CD14-positive monocyte (primary cell): ENCODE measurements at regions not wholly inside any gene's neighbourhood (a gene's known extent, or its start where the extent isn't known, plus 50 kb on each side); places are given as distances from the start of the nearest gene placed in this dataset.

Source experiments
- DNase-seq, 3 donors: peaks; one replicate each; pipeline ENCODE4 v3.0.0-alpha.2; 2011 to 2022
- H2AFZ ChIP-seq: 2 replicates; pipeline ENCODE4 v1.6.0; 2012; ENCODE audit warnings: mild to moderate bottlenecking, low read depth, low read length, inconsistent platforms; ENCODE audit not compliant: insufficient read depth, poor library complexity, severe bottlenecking
- H3K27ac ChIP-seq, 2 donors: 1 replicate in 1 of 2; 2 replicates in 1 of 2; pipeline ENCODE4 v1.5.1; 2012 to 2013; ENCODE audit warnings: low read length in 2 of 2, control low read depth in 1 of 2, inconsistent platforms in 1 of 2, low read depth in 1 of 2, mild to moderate bottlenecking in 1 of 2
- H3K27me3 ChIP-seq, 2 donors: one replicate each; pipeline versions ENCODE4 v1.6.0 to v1.6.1; 2011 to 2013; ENCODE audit warnings: low read length in 2 of 2; ENCODE audit not compliant: control insufficient read depth in 2 of 2, insufficient read depth in 2 of 2
- H3K36me3 ChIP-seq, 2 donors: replicated peaks in 1 of 2; 1 replicate in 1 of 2; 2 replicates in 1 of 2; pipeline versions ENCODE4 v1.5.1 to v1.6.1; 2012 to 2013; ENCODE audit warnings: low read length in 2 of 2, control low read depth in 1 of 2, inconsistent platforms in 1 of 2, mild to moderate bottlenecking in 1 of 2; ENCODE audit not compliant: insufficient read depth in 2 of 2, control insufficient read depth in 1 of 2
- H3K4me1 ChIP-seq, 2 donors: 1 replicate in 1 of 2; 2 replicates in 1 of 2; pipeline versions ENCODE4 v1.5.1 to v1.6.1; 2012 to 2013; ENCODE audit warnings: low read length in 2 of 2, control low read depth in 1 of 2, inconsistent platforms in 1 of 2, mild to moderate bottlenecking in 1 of 2, moderate library complexity in 1 of 2; ENCODE audit not compliant: insufficient read depth in 2 of 2, control insufficient read depth in 1 of 2
- H3K4me2 ChIP-seq: replicated peaks from 2 replicates; pipeline ENCODE3; 2012; ENCODE audit warnings: low read length, moderate library complexity, mild to moderate bottlenecking; ENCODE audit not compliant: poor library complexity, severe bottlenecking; ENCODE audit errors: extremely low read depth
- H3K4me3 ChIP-seq, 3 experiments: fragments of 200-600 bp in 1 of 3; sonication (generic) in 1 of 3; replicated peaks in 1 of 3; 1 replicate in 2 of 3; 2 replicates in 1 of 3; pipeline ENCODE4 v1.5.1; 2011 to 2013; ENCODE audit warnings: low read length in 3 of 3, mild to moderate bottlenecking in 3 of 3, control low read depth in 2 of 3, low read depth in 2 of 3, inconsistent platforms in 1 of 3, moderate library complexity in 1 of 3
- H3K79me2 ChIP-seq: 2 replicates; pipeline ENCODE4 v1.6.0; 2012; ENCODE audit warnings: mild to moderate bottlenecking, control low read depth, inconsistent platforms, low read length, moderate library complexity; ENCODE audit not compliant: insufficient read depth
- H3K9ac ChIP-seq: 2 replicates; pipeline ENCODE4 v1.6.0; 2017; ENCODE audit warnings: low read length, mild to moderate bottlenecking; ENCODE audit not compliant: insufficient read depth, poor library complexity, severe bottlenecking
- H3K9me3 ChIP-seq, 2 donors: replicated peaks in 1 of 2; 1 replicate in 1 of 2; 2 replicates in 1 of 2; pipeline versions ENCODE4 v1.5.1 to v1.6.1; 2012 to 2013; ENCODE audit warnings: low read length in 2 of 2, control low read depth in 1 of 2; ENCODE audit not compliant: control insufficient read depth in 1 of 2, insufficient read depth in 1 of 2
- H4K20me1 ChIP-seq: 2 replicates; pipeline ENCODE4 v1.6.0; 2012; ENCODE audit warnings: mild to moderate bottlenecking, low read length, control low read depth, moderate library complexity; ENCODE audit not compliant: insufficient read depth
- H3K27ac Mint-ChIP-seq, 7 donors: one replicate each; pipeline ENCODE4 v1.8.0; 2020; ENCODE audit warnings: mild to moderate bottlenecking in 7 of 7, mixed read lengths in 7 of 7, moderate library complexity in 6 of 7, inconsistent platforms in 2 of 7
- H3K27me3 Mint-ChIP-seq, 3 donors: one replicate each; pipeline ENCODE4 v1.8.0; 2021 to 2022; ENCODE audit warnings: low read depth in 3 of 3, mild to moderate bottlenecking in 3 of 3, mixed read lengths in 3 of 3, moderate library complexity in 3 of 3, inconsistent platforms in 1 of 3
- H3K36me3 Mint-ChIP-seq, 2 donors: one replicate each; pipeline ENCODE4 v1.8.0; 2020; ENCODE audit warnings: mixed read lengths in 2 of 2, inconsistent platforms in 1 of 2, mild to moderate bottlenecking in 1 of 2
- H3K4me1 Mint-ChIP-seq: one replicate; pipeline ENCODE4 v1.8.0; 2020; ENCODE audit warnings: mild to moderate bottlenecking, mixed read lengths
- H3K4me3 Mint-ChIP-seq, 2 donors: one replicate each; pipeline ENCODE4 v1.8.0; 2020; ENCODE audit warnings: mild to moderate bottlenecking in 2 of 2, mixed read lengths in 2 of 2, moderate library complexity in 1 of 2
- H3K9me3 Mint-ChIP-seq, 7 donors: one replicate each; pipeline ENCODE4 v1.8.0; 2020 to 2022; ENCODE audit warnings: mixed read lengths in 7 of 7, mild to moderate bottlenecking in 6 of 7, moderate library complexity in 6 of 7, inconsistent platforms in 2 of 7
- WGBS: methylation state at CpG from one replicate; pipeline ENCODE4 v1.1.5; 2013; ENCODE audit warnings: missing lambda C conversion rate; ENCODE audit not compliant: insufficient coverage; 5-methylcytosine and 5-hydroxymethylcytosine counted together
- intact Hi-C, 2 donors: fragments of 100-400 bp; cut with micrococcal nuclease; formaldehyde crosslinking; loops; one replicate each; pipeline versions ENCODE4 v1.15.0 to v1.15.1; 2023
- TF ChIP-seq, protein P1 (sequence below): fragments of 200-600 bp; IDR thresholded peaks from one replicate; pipeline ENCODE4 v1.8.0; 2022; ENCODE audit warnings: antibody characterized with exemption, mild to moderate bottlenecking

- peak; percentile 29 to 47 (median 37) for DNase-seq
- H3K4me3 Mint-ChIP-seq = no peak overlapping the region
- H3K4me2 ChIP-seq = no peak overlapping the region
Measured at GRCh38 chr22:27670701-27671412, 130.7 kb downstream of the MN1 start.

GRCh38 chr22:27671413-27671935 lies 130.1 kb downstream of the MN1 start:
- Mint-ChIP-seq H3K4me1 (peaks cover 42% of the 10 kb centered on the region), H3K36me3 (peaks cover 0 to 2% of the 10 kb centered on the region in 2 donors), H3K27ac (peak overlapping the region; percentile 58 to 90 (median 73)), H3K27me3 (peaks cover 0 to 5% (median 3%) of the 10 kb centered on the region in 3 donors), H3K9me3 (peaks cover 2 to 9% (median 3%) of the 10 kb centered on the region in 7 donors), H3K4me3 (no peak overlapping the region)
- TF ChIP-seq, protein P1, sequence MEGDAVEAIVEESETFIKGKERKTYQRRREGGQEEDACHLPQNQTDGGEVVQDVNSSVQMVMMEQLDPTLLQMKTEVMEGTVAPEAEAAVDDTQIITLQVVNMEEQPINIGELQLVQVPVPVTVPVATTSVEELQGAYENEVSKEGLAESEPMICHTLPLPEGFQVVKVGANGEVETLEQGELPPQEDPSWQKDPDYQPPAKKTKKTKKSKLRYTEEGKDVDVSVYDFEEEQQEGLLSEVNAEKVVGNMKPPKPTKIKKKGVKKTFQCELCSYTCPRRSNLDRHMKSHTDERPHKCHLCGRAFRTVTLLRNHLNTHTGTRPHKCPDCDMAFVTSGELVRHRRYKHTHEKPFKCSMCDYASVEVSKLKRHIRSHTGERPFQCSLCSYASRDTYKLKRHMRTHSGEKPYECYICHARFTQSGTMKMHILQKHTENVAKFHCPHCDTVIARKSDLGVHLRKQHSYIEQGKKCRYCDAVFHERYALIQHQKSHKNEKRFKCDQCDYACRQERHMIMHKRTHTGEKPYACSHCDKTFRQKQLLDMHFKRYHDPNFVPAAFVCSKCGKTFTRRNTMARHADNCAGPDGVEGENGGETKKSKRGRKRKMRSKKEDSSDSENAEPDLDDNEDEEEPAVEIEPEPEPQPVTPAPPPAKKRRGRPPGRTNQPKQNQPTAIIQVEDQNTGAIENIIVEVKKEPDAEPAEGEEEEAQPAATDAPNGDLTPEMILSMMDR = no peak
- no peak overlapping the region for H3K4me3 ChIP-seq
- H3K27ac ChIP-seq = peak overlapping the region in 1 of 2 donors; percentile 61
- intact Hi-C loops = loop anchor here (5.0 to 10.0 kb wide), 2 partner anchors 46 to 133 kb away; partner anchors contain the start of gene MN1 (in 1 of the 2)
- no peak overlapping the region for H3K4me2 ChIP-seq
- WGBS = 61% methylated on average over 2 of the region's 3 CpGs
- no peaks in the 10 kb centered on the region for H3K27me3 ChIP-seq
- no peaks in the 10 kb centered on the region for H3K36me3 ChIP-seq
- H3K79me2 ChIP-seq = no peaks in the 10 kb centered on the region
- peaks cover 37 to 38% of the 10 kb centered on the region in 2 donors for H3K4me1 ChIP-seq
- peaks cover 2% of the 10 kb centered on the region in 2 donors for H3K9me3 ChIP-seq
- DNase-seq = no peak
- peak overlapping the region; percentile 54 for H3K9ac ChIP-seq
- H2AFZ ChIP-seq = no peak overlapping the region
- H4K20me1 ChIP-seq = no peaks in the 10 kb centered on the region

More at GRCh38 chr22:27670701-27671412, 130.7 kb downstream of the MN1 start:
- Histone ChIP-seq H3K79me2 (no peaks in the 10 kb centered on the region), H3K4me1 (peaks cover 37 to 38% of the 10 kb centered on the region in 2 donors), H3K27ac (peak overlapping the region; percentile 0 to 61), H3K36me3 (no peaks in the 10 kb centered on the region), H2AFZ (peak overlapping the region; percentile 71), H3K9me3 (peaks cover 5 to 6% of the 10 kb centered on the region in 2 donors), H4K20me1 (no peaks in the 10 kb centered on the region), H3K9ac (peak overlapping the region; percentile 54), H3K4me3 (no peak overlapping the region), H3K27me3 (no peaks in the 10 kb centered on the region)
- Mint-ChIP-seq H3K27me3 (peaks cover 0 to 3% (median 1%) of the 10 kb centered on the region in 3 donors), H3K27ac (peak overlapping the region; percentile 58 to 97 (median 90)), H3K36me3 (peaks cover 0 to 4% of the 10 kb centered on the region in 2 donors), H3K9me3 (peaks cover 2 to 8% (median 6%) of the 10 kb centered on the region in 7 donors), H3K4me1 (peaks cover 42% of the 10 kb centered on the region)
- intact Hi-C loops = loop anchor here (5.0 to 10.0 kb wide), 2 partner anchors 46 to 134 kb away; partner anchors contain the start of gene MN1 (in 1 of the 2)
- TF ChIP-seq, protein P1 = no peak
- 4% methylated on average over 6 of the region's 16 CpGs for WGBS
